ENCODE measurements at regions not wholly inside any gene's neighbourhood (a gene's known extent, or its start where the extent isn't known, plus 50 kb on each side); places are given as distances from the start of the nearest gene placed in this dataset.
"Not testable (repeated sequence)": the region's sequence is repeated elsewhere in the genome, so short reads cannot be mapped to it uniquely, and the experiment has no call there.

- H3K9ac ChIP-seq (ENCODE audit: low read depth, low read length, poor library complexity); H3K79me1 ChIP-seq (ENCODE audit: low read depth, low read length); H2BK5ac ChIP-seq (ENCODE audit: low read length); H2BK15ac ChIP-seq (ENCODE audit: low read length); H3K27me3 ChIP-seq (ENCODE audit: control insufficient read depth in 3 of 3, insufficient read depth in 3 of 3, low read depth in 1 of 3, low read length in 3 of 3); H2BK12ac ChIP-seq (ENCODE audit: low read length); H2BK120ac ChIP-seq (ENCODE audit: low read depth, low read length); H3K36me3 ChIP-seq (replicated peaks in 1 of 2; ENCODE audit: control insufficient read depth in 2 of 2, insufficient read depth in 2 of 2, low read length in 2 of 2); H2AK5ac ChIP-seq (ENCODE audit: low read depth, low read length); H3K14ac ChIP-seq (ENCODE audit: low read length); H4K8ac ChIP-seq (ENCODE audit: low read depth, low read length); H3K18ac ChIP-seq (ENCODE audit: low read length); H3K4ac ChIP-seq (ENCODE audit: low read length); DNase-seq (ENCODE audit: low spot score); H3K4me3 ChIP-seq (ENCODE audit: low read length in 2 of 2); H3K4me2 ChIP-seq (ENCODE audit: insufficient read depth, low read length, poor library complexity, severe bottlenecking); H3K27ac ChIP-seq (replicated peaks; ENCODE audit: low read length); H3K23ac ChIP-seq (ENCODE audit: low read depth, low read length, poor library complexity); H2AFZ ChIP-seq (ENCODE audit: low read length); H4K91ac ChIP-seq (ENCODE audit: low read depth, low read length, poor library complexity); H3K4me1 ChIP-seq (ENCODE audit: control insufficient read depth in 2 of 2, insufficient read depth in 1 of 2, low read depth in 1 of 2, low read length in 2 of 2): not testable (repeated sequence)
- peaks cover 3 to 13% of the 10 kb centered on the region in 2 donors for H3K9me3 ChIP-seq (replicated peaks in 1 of 2; ENCODE audit: control insufficient read depth in 2 of 2, insufficient read depth in 1 of 2, low read depth in 1 of 2, low read length in 2 of 2)
- no CpG with 5 or more reads among the region's 2 CpGs for WGBS, 2 donors (ENCODE audit: extremely low coverage in 2 of 2, insufficient read length in 2 of 2, insufficient replicate concordance in 1 of 2)
Observed at GRCh38 chr13:78117070-78117469, 198.4 kb upstream of the EDNRB start.

- Histone ChIP-seq H3K27ac (replicated peaks; ENCODE audit: low read length) (no peak overlapping the region), H3K23ac (ENCODE audit: low read depth, low read length, poor library complexity) (no peak overlapping the region), H2BK12ac (ENCODE audit: low read length) (no peak overlapping the region), H3K4me2 (ENCODE audit: insufficient read depth, low read length, poor library complexity, severe bottlenecking) (no peak overlapping the region), H3K4me3 (ENCODE audit: low read length in 2 of 2) (no peak overlapping the region), H3K18ac (ENCODE audit: low read length) (no peak overlapping the region), H3K27me3 (ENCODE audit: control insufficient read depth in 3 of 3, insufficient read depth in 3 of 3, low read depth in 1 of 3, low read length in 3 of 3) (no peaks in the 10 kb centered on the region), H3K4ac (ENCODE audit: low read length) (no peak overlapping the region), H3K36me3 (replicated peaks in 1 of 2; ENCODE audit: control insufficient read depth in 2 of 2, insufficient read depth in 2 of 2, low read length in 2 of 2) (no peaks in the 10 kb centered on the region), H2BK15ac (ENCODE audit: low read length) (no peak overlapping the region), H2AFZ (ENCODE audit: low read length) (no peak overlapping the region), H3K14ac (ENCODE audit: low read length) (no peak overlapping the region), H2AK5ac (ENCODE audit: low read depth, low read length) (no peak overlapping the region), H3K4me1 (ENCODE audit: control insufficient read depth in 2 of 2, insufficient read depth in 1 of 2, low read depth in 1 of 2, low read length in 2 of 2) (no peaks in the 10 kb centered on the region), H3K9ac (ENCODE audit: low read depth, low read length, poor library complexity) (no peak overlapping the region), H2BK5ac (ENCODE audit: low read length) (no peak overlapping the region), H3K9me3 (replicated peaks in 1 of 2; ENCODE audit: control insufficient read depth in 2 of 2, insufficient read depth in 1 of 2, low read depth in 1 of 2, low read length in 2 of 2) (no peaks in the 10 kb centered on the region), H4K91ac (ENCODE audit: low read depth, low read length, poor library complexity) (no peak overlapping the region), H2BK120ac (ENCODE audit: low read depth, low read length) (no peak overlapping the region), H3K79me1 (ENCODE audit: low read depth, low read length) (no peaks in the 10 kb centered on the region), H4K8ac (ENCODE audit: low read depth, low read length) (no peak overlapping the region)
- DNase-seq (ENCODE audit: low spot score) = no peak
Observed at GRCh38 chr13:78105656-78106055, 187.0 kb upstream of the EDNRB start.

- no CpG with 5 or more reads among the region's 2 CpGs for WGBS, 2 donors (ENCODE audit: extremely low coverage in 2 of 2, insufficient read length in 2 of 2, insufficient replicate concordance in 1 of 2)
- Histone ChIP-seq H3K9ac (ENCODE audit: low read depth, low read length, poor library complexity) (no peak overlapping the region), H2AK5ac (ENCODE audit: low read depth, low read length) (no peak overlapping the region)
Observed at GRCh38 chr13:78103936-78104335, 185.3 kb upstream of the EDNRB start.

GRCh38 chr13:78102741-78103140 lies 184.1 kb upstream of the EDNRB start:
- no peak overlapping the region for H3K18ac ChIP-seq (ENCODE audit: low read length)
- no peaks in the 10 kb centered on the region for H3K4me1 ChIP-seq (ENCODE audit: control insufficient read depth in 2 of 2, insufficient read depth in 1 of 2, low read depth in 1 of 2, low read length in 2 of 2)
- H3K79me1 ChIP-seq (ENCODE audit: low read depth, low read length) = no peaks in the 10 kb centered on the region
- H3K27me3 ChIP-seq (ENCODE audit: control insufficient read depth in 3 of 3, insufficient read depth in 3 of 3, low read depth in 1 of 3, low read length in 3 of 3) = no peaks in the 10 kb centered on the region
- no peak overlapping the region for H3K4me3 ChIP-seq (ENCODE audit: low read length in 2 of 2)
- no CpG with 5 or more reads among the region's 2 CpGs for WGBS, 2 donors (ENCODE audit: extremely low coverage in 2 of 2, insufficient read length in 2 of 2, insufficient replicate concordance in 1 of 2)
- no peak overlapping the region for H3K14ac ChIP-seq (ENCODE audit: low read length)
- no peak overlapping the region for H3K23ac ChIP-seq (ENCODE audit: low read depth, low read length, poor library complexity)
- H3K27ac ChIP-seq (replicated peaks; ENCODE audit: low read length) = no peak overlapping the region
- no peak overlapping the region for H2BK120ac ChIP-seq (ENCODE audit: low read depth, low read length)
- no peak overlapping the region for H3K9ac ChIP-seq (ENCODE audit: low read depth, low read length, poor library complexity)
- H3K36me3 ChIP-seq (replicated peaks in 1 of 2; ENCODE audit: control insufficient read depth in 2 of 2, insufficient read depth in 2 of 2, low read length in 2 of 2) = no peaks in the 10 kb centered on the region
- H2AK5ac ChIP-seq (ENCODE audit: low read depth, low read length) = no peak overlapping the region
- H4K8ac ChIP-seq (ENCODE audit: low read depth, low read length) = no peak overlapping the region
- H3K4me2 ChIP-seq (ENCODE audit: insufficient read depth, low read length, poor library complexity, severe bottlenecking) = no peak overlapping the region
- no peak overlapping the region for H4K91ac ChIP-seq (ENCODE audit: low read depth, low read length, poor library complexity)
- DNase-seq (ENCODE audit: low spot score) = no peak
- no peak overlapping the region for H2BK15ac ChIP-seq (ENCODE audit: low read length)
- H3K4ac ChIP-seq (ENCODE audit: low read length) = no peak overlapping the region
- H2BK5ac ChIP-seq (ENCODE audit: low read length) = no peak overlapping the region
- no peaks in the 10 kb centered on the region for H3K9me3 ChIP-seq (replicated peaks in 1 of 2; ENCODE audit: control insufficient read depth in 2 of 2, insufficient read depth in 1 of 2, low read depth in 1 of 2, low read length in 2 of 2)
- no peak overlapping the region for H2BK12ac ChIP-seq (ENCODE audit: low read length)
- no peak overlapping the region for H2AFZ ChIP-seq (ENCODE audit: low read length)

More at GRCh38 chr13:78103936-78104335, 185.3 kb upstream of the EDNRB start:
- H2AFZ ChIP-seq (ENCODE audit: low read length) = peak overlapping the region; percentile 4
- no peak overlapping the region for H3K14ac ChIP-seq (ENCODE audit: low read length)
- no peaks in the 10 kb centered on the region for H3K4me1 ChIP-seq (ENCODE audit: control insufficient read depth in 2 of 2, insufficient read depth in 1 of 2, low read depth in 1 of 2, low read length in 2 of 2)
- H3K4me2 ChIP-seq (ENCODE audit: insufficient read depth, low read length, poor library complexity, severe bottlenecking) = no peak overlapping the region
- no peak overlapping the region for H4K91ac ChIP-seq (ENCODE audit: low read depth, low read length, poor library complexity)
- H3K4ac ChIP-seq (ENCODE audit: low read length) = no peak overlapping the region
- DNase-seq (ENCODE audit: low spot score) = no peak
- no peak overlapping the region for H2BK5ac ChIP-seq (ENCODE audit: low read length)
- no peak overlapping the region for H3K27ac ChIP-seq (replicated peaks; ENCODE audit: low read length)
- no peaks in the 10 kb centered on the region for H3K9me3 ChIP-seq (replicated peaks in 1 of 2; ENCODE audit: control insufficient read depth in 2 of 2, insufficient read depth in 1 of 2, low read depth in 1 of 2, low read length in 2 of 2)
- H3K36me3 ChIP-seq (replicated peaks in 1 of 2; ENCODE audit: control insufficient read depth in 2 of 2, insufficient read depth in 2 of 2, low read length in 2 of 2) = no peaks in the 10 kb centered on the region
- H2BK15ac ChIP-seq (ENCODE audit: low read length) = no peak overlapping the region
- H3K4me3 ChIP-seq (ENCODE audit: low read length in 2 of 2) = no peak overlapping the region
- H3K18ac ChIP-seq (ENCODE audit: low read length) = no peak overlapping the region
- H3K23ac ChIP-seq (ENCODE audit: low read depth, low read length, poor library complexity) = no peak overlapping the region
- H2BK120ac ChIP-seq (ENCODE audit: low read depth, low read length) = no peak overlapping the region
- H3K27me3 ChIP-seq (ENCODE audit: control insufficient read depth in 3 of 3, insufficient read depth in 3 of 3, low read depth in 1 of 3, low read length in 3 of 3) = no peaks in the 10 kb centered on the region
- no peak overlapping the region for H4K8ac ChIP-seq (ENCODE audit: low read depth, low read length)
- no peaks in the 10 kb centered on the region for H3K79me1 ChIP-seq (ENCODE audit: low read depth, low read length)
- H2BK12ac ChIP-seq (ENCODE audit: low read length) = no peak overlapping the region
